SH-SY5Y (cell line): ENCODE measurements at regions not wholly inside any gene's neighbourhood (a gene's known extent, or its start where the extent isn't known, plus 50 kb on each side); places are given as distances from the start of the nearest gene placed in this dataset.

Source experiments
- GATA2 ChIP-seq: IDR thresholded peaks from 2 replicates; pipeline ENCODE4 v1.6.1; 2011; ENCODE audit warnings: mild to moderate bottlenecking, low read depth, low read length
- GATA3 ChIP-seq: IDR thresholded peaks from 2 replicates; pipeline ENCODE4 v1.6.1; 2011; ENCODE audit warnings: low read depth, mild to moderate bottlenecking, low read length, moderate library complexity

DNA sequence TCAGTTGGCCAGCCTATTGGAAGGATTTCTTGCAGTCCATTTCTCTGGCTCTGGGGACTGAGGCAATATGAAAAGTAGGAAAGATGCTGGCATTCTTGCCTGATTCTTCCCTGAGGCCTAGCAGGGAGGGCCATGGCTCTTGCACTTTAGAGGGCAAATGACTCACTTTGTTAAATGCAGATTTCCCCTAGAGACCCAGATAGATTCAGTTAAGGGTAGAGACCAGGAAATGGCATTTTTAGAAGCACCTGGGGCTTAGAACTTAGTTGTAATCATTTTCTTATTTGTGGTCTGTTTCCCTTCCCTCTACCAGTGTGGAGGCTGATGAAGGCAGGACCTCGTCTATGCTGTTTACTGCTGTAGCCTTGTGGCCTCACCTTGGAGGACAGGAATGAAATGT is 112.8 kb upstream of the NR3C1 start:
- TF ChIP-seq GATA3, result no peak
- no peak for TF ChIP-seq GATA2
